ENCODE measurements at regions not wholly inside any gene's neighbourhood (a gene's known extent, or its start where the extent isn't known, plus 50 kb on each side); places are given as distances from the start of the nearest gene placed in this dataset.

GRCh38 chr7:38021892-38022291 is 101.5 kb downstream of the EPDR1 start:
- TF ChIP-seq, protein P1, sequence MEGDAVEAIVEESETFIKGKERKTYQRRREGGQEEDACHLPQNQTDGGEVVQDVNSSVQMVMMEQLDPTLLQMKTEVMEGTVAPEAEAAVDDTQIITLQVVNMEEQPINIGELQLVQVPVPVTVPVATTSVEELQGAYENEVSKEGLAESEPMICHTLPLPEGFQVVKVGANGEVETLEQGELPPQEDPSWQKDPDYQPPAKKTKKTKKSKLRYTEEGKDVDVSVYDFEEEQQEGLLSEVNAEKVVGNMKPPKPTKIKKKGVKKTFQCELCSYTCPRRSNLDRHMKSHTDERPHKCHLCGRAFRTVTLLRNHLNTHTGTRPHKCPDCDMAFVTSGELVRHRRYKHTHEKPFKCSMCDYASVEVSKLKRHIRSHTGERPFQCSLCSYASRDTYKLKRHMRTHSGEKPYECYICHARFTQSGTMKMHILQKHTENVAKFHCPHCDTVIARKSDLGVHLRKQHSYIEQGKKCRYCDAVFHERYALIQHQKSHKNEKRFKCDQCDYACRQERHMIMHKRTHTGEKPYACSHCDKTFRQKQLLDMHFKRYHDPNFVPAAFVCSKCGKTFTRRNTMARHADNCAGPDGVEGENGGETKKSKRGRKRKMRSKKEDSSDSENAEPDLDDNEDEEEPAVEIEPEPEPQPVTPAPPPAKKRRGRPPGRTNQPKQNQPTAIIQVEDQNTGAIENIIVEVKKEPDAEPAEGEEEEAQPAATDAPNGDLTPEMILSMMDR (IDR thresholded peaks at IDR 0.05; ENCODE audit: low read depth, low read length) = no peak
- no peak for DNase-seq (ENCODE audit: extremely low read depth, low read depth)

GRCh38 chr7:38025815-38026214 is 105.4 kb downstream of the EPDR1 start:
- TF ChIP-seq, protein P1 (IDR thresholded peaks at IDR 0.05; ENCODE audit: low read depth, low read length) = no peak
- DNase-seq (ENCODE audit: extremely low read depth, low read depth) = no peak

DNA sequence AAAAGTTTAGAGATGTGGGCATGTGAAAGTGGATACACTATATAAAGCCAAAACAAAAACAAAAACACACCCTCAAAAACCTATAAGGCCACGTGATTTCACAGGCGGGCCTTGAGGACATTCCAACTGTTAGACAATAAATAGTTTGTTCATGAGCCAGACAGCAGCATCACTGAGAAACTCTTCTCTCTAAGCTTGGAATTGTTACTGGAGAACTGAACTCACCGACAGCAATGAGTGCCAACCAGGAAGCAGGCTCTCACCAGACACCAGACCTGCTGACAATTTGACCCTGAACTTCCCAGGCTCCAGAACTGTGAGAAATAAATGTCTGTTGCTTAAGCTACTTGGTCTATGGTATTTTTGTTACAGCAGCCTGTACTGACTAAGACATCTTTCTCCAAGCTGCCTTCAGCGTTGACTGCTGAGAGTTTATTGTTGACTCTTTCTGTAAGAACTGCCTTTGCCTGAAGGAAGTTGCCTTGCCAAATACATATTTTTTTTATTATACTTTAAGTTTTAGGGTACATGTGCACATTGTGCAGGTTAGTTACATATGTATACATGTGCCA is 107.5 kb downstream of the EPDR1 start:
- TF ChIP-seq, protein P1 (IDR thresholded peaks at IDR 0.05; ENCODE audit: low read depth, low read length) = no peak
- no peak for DNase-seq (ENCODE audit: extremely low read depth, low read depth)

DNA sequence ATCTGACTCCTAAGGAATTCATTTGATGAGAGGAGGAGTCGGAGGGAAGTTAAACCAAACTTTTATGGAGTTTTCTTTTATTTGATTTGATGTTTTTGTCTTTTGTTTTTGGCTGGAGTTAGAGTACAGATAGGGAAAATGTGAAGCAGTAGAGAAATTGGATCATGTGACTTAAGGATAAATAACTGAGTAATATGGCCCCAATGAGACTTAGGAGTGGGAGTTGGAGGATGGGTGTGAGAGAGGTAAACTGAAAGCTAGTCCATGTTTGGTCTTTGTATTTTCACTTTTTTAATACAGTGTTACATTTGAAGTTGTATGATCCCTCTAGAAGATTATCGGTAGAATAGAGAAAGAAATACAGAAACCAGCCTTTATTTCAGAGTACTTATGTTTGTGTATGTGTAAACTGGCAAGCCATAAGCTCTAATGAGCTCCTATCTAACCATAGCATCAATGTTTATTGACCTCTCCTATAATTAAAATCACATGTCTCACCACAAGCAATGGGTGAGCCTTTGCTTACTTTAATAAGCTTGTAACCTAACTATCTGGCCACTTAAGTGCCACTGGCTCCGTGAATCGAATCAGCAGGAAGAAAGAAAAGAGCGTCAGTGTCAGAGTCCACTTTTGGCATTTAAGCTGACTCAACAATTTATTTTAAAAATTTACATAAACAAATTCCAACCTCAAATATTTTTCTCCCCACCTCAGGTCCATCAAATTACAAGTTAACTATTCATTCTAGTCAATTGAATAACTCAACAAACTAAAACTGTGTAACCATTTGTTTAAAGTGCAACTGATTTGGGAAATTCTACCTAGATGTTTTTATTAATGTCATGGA is 113.8 kb downstream of the EPDR1 start:
- TF ChIP-seq, protein P1 (IDR thresholded peaks at IDR 0.05; ENCODE audit: low read depth, low read length) = no peak
- DNase-seq (ENCODE audit: extremely low read depth, low read depth) = no peak

DNA sequence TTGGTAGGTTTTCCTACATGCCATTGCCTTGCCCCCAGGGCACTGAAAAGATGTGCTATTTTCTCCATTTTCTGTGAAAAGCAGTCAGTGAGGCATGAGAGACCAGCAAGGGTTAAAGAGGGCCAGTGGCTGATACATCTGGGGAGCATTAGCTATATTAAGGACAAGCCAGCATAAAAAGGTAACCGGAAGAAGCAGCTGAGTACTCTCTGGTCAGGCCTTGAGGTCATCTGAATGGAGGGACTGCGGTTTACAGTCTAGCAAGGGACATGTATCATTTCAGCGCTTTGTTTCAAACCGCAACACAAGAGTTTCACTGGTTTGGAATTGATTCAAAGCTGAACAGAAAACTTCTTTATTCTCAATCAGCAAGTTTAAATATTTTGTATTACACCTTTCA is 120.4 kb downstream of the EPDR1 start:
- no peak for DNase-seq (ENCODE audit: extremely low read depth, low read depth)
- TF ChIP-seq, protein P1 (IDR thresholded peaks at IDR 0.05; ENCODE audit: low read depth, low read length) = no peak

- DNase-seq (ENCODE audit: extremely low read depth, low read depth) = no peak
- TF ChIP-seq, protein P1 (IDR thresholded peaks at IDR 0.05; ENCODE audit: low read depth, low read length) = no peak
Measured at GRCh38 chr7:38049679-38050078, 128.4 kb upstream of the STARD3NL start.

- TF ChIP-seq, protein P1 (IDR thresholded peaks at IDR 0.05; ENCODE audit: low read depth, low read length) = no peak
- no peak for DNase-seq (ENCODE audit: extremely low read depth, low read depth)
Measured at GRCh38 chr7:38051311-38051710, 126.7 kb upstream of the STARD3NL start.

Data from AG09319 (cell line).